HEK293T (cell line): ENCODE measurements at regions not wholly inside any gene's neighbourhood (a gene's known extent, or its start where the extent isn't known, plus 50 kb on each side); places are given as distances from the start of the nearest gene placed in this dataset.

Experiments used
- CTCF ChIA-PET: fragments of 350-600 bp; formaldehyde crosslinking; extraction: SDS; loops from one replicate; lab custom pipeline; 2021; ENCODE audit warnings: antibody characterized with exemption, inconsistent platforms; lab: Yijun Ruan, JAX
- POLR2A ChIA-PET: fragments of 350-600 bp; formaldehyde crosslinking; extraction: SDS; loops from one replicate; lab custom pipeline; 2020; ENCODE audit warnings: antibody characterized with exemption, inconsistent platforms; lab: Yijun Ruan, JAX
- DNase-seq: peaks from one replicate; pipeline ENCODE4 v3.0.0; 2012; ENCODE audit warnings: mixed read lengths; ENCODE audit errors: extremely low spot score
- ARNT ChIP-seq: fragments of 450-650 bp; IDR thresholded peaks from 2 replicates; pipeline ENCODE4 v1.6.1; 2017; ENCODE audit warnings: mild to moderate bottlenecking
- BHLHE40 ChIP-seq: fragments of 450-650 bp; IDR thresholded peaks from 2 replicates; pipeline ENCODE4 v1.6.1; 2016; ENCODE audit warnings: mild to moderate bottlenecking, moderate library complexity, borderline replicate concordance
- CTBP1 ChIP-seq: fragments of 450-650 bp; IDR thresholded peaks from 2 replicates; pipeline ENCODE4 v1.6.1; 2016; ENCODE audit warnings: borderline replicate concordance
- ELF4 ChIP-seq: fragments of 450-650 bp; IDR thresholded peaks from 2 replicates; pipeline ENCODE4 v1.6.1; 2017; ENCODE audit warnings: antibody characterized with exemption
- FOXA1 ChIP-seq: fragments of 450-650 bp; IDR thresholded peaks from 2 replicates; pipeline ENCODE4 v1.6.1; 2016; ENCODE audit warnings: mild to moderate bottlenecking
- FOXK2 ChIP-seq: fragments of 450-650 bp; IDR thresholded peaks from 2 replicates; pipeline ENCODE4 v1.6.1; 2016; ENCODE audit warnings: mild to moderate bottlenecking
- FOXM1 ChIP-seq: fragments of 450-650 bp; IDR thresholded peaks from 2 replicates; pipeline ENCODE4 v1.6.1; 2017; ENCODE audit warnings: mild to moderate bottlenecking, borderline replicate concordance
- HDGF ChIP-seq: fragments of 450-650 bp; IDR thresholded peaks from 2 replicates; pipeline ENCODE4 v1.6.1; 2017; ENCODE audit warnings: antibody characterized with exemption, borderline replicate concordance
- L3MBTL2 ChIP-seq: fragments of 450-650 bp; conservative IDR thresholded peaks from 2 replicates; pipeline ENCODE4 v1.6.1; 2016; ENCODE audit warnings: mild to moderate bottlenecking
- LEF1 ChIP-seq: fragments of 450-650 bp; IDR thresholded peaks from 2 replicates; pipeline ENCODE4 v1.6.1; 2017; ENCODE audit warnings: mild to moderate bottlenecking, borderline replicate concordance
- NFRKB ChIP-seq: fragments of 450-650 bp; IDR thresholded peaks from 2 replicates; pipeline ENCODE4 v1.6.1; 2016; ENCODE audit warnings: mild to moderate bottlenecking, moderate library complexity
- SP1 ChIP-seq: fragments of 450-650 bp; IDR thresholded peaks from 2 replicates; pipeline ENCODE4 v1.6.1; 2017
- SUZ12 ChIP-seq: fragments of 450-650 bp; IDR thresholded peaks from 2 replicates; pipeline ENCODE4 v1.6.1; 2016; ENCODE audit warnings: mild to moderate bottlenecking
- TARDBP ChIP-seq: fragments of 450-650 bp; IDR thresholded peaks from 2 replicates; pipeline ENCODE4 v1.6.1; 2016
- ZNF384 ChIP-seq: fragments of 450-650 bp; IDR thresholded peaks from 2 replicates; pipeline ENCODE4 v1.6.1; 2016
- TF ChIP-seq, protein P1 (sequence below): fragments of 450-650 bp; IDR thresholded peaks from 2 replicates; pipeline ENCODE4 v1.6.1; 2016

DNA sequence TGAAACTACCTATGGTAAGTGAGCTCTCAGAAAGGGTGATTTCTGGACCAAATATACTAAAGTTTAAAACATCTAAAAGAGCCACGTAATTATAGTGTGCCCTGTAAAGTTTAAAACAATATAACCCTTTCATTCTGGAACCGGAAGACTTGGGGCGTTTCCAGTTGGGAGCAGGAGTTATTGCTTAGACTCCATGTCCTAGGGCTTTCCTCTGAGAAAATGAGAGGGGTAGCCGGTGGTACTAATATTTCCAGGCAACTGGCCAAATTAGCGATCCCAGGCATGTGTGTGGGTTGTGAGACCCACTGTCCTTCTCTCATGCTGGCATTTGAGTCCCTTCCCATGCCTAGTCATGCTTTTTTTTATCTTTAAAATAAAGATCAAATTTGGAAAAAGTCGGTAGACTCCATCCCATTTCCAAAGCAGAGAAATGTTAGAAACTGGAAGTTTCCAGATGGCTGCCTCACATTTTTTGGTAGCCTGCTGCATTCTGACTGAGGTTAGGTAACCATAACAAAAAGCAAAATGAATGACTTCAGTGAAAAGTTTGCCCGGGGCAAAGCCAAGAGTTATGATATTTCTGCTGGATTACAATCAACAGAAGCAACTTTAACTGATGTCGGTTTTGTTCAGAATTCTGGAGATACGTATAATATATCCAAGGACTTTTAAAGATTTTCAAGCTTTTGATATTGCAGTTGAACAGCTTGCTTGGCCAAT is 227.4 kb downstream of the SS18 start:
- ChIA-PET CTCF (no interaction called here), POLR2A (no interaction called here)
- TF ChIP-seq FOXA1 (no peak), FOXM1 (no peak), L3MBTL2 (no peak), CTBP1 (no peak), NFRKB (no peak), ZNF384 (no peak), BHLHE40 (no peak), LEF1 (no peak), ARNT (no peak), SP1 (no peak), ELF4 (no peak)
- TF ChIP-seq, protein P1, sequence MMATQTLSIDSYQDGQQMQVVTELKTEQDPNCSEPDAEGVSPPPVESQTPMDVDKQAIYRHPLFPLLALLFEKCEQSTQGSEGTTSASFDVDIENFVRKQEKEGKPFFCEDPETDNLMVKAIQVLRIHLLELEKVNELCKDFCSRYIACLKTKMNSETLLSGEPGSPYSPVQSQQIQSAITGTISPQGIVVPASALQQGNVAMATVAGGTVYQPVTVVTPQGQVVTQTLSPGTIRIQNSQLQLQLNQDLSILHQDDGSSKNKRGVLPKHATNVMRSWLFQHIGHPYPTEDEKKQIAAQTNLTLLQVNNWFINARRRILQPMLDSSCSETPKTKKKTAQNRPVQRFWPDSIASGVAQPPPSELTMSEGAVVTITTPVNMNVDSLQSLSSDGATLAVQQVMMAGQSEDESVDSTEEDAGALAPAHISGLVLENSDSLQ, result no peak
- no peak for DNase-seq

DNA sequence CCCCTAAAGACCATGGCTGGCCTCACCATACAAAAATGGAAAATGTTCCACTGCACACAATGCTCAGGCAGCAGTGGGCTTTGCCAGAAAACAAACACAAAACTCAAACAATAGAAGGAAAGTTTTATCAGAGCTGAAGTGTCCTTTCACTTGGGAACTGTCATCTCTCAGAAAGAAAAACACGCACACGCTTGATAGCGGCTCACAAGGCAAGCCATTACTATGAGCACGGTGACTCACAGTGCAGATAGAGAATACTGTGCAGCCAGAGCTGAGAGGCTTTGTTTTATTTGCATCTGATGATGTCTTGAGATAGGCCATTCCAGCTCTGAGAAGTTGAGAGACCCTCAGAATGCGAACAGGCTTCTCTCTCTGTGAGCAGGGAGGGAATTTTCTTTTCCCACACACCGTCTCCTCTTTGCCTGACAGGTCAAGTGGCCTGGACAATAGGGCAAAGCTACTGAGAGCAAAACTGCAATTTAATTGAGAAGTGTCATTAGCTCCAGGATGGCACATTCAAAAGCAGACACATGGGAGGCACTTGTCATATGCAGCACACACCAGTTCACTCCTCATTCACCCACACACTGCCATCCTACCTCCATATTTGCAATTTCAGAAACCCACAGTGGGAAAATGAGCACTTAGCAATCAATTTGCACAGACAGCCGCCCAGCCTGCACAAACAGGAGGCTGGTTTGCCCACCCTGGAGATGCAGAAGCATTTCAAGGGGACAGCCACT is 236.6 kb downstream of the SS18 start:
- no peak for DNase-seq
- ChIA-PET CTCF (interaction anchor here (0.6 to 0.7 kb wide), 3 partner anchors 13 to 58 kb away, joined by 3 to 10 read pairs (median 3); no protein-coding TSS in a partner anchor), POLR2A (no interaction called here)
- no peak for TF ChIP-seq SUZ12
- TF ChIP-seq BHLHE40, result no peak
- TF ChIP-seq L3MBTL2, result no peak
- TF ChIP-seq HDGF, result no peak
- no peak for TF ChIP-seq ARNT
- no peak for TF ChIP-seq TARDBP
- TF ChIP-seq CTBP1, result no peak
- no peak for TF ChIP-seq NFRKB
- TF ChIP-seq SP1, result no peak
- no peak for TF ChIP-seq ELF4
- TF ChIP-seq, protein P1, result no peak
- TF ChIP-seq LEF1, result no peak
- no peak for TF ChIP-seq FOXM1

DNA sequence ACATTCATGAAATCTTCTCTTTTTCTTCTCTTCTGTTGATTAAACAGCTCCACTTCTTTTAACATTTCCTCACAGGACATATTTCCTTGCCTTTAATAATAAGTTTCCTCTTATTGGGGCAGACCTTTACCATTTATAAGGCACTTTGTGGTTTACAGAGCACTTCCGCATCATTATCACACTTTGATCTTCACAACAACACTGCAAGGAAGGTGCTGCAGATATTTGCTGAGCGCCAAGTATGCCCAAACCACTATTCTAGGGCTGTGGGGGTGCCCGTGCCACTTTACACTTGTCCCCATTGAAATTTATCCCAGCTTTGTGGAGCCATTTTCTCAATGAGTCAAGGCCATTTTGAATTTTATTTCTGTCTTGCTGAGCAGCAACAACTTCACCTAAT is 246.6 kb downstream of the SS18 start:
- TF ChIP-seq LEF1 (no peak), L3MBTL2 (no peak), SP1 (no peak), FOXK2 (no peak), TARDBP (no peak), ARNT (no peak), CTBP1 (no peak), SUZ12 (no peak), BHLHE40 (no peak), HDGF (no peak), NFRKB (no peak), ZNF384 (no peak), FOXM1 (no peak), ELF4 (no peak), FOXA1 (no peak)
- TF ChIP-seq, protein P1, result no peak
- DNase-seq, result no peak
- POLR2A ChIA-PET, result no interaction called here
- CTCF ChIA-PET, result interaction anchor here (1.2 kb wide), 1 partner anchor 12 kb away, joined by 3 read pairs; no protein-coding TSS in a partner anchor

DNA sequence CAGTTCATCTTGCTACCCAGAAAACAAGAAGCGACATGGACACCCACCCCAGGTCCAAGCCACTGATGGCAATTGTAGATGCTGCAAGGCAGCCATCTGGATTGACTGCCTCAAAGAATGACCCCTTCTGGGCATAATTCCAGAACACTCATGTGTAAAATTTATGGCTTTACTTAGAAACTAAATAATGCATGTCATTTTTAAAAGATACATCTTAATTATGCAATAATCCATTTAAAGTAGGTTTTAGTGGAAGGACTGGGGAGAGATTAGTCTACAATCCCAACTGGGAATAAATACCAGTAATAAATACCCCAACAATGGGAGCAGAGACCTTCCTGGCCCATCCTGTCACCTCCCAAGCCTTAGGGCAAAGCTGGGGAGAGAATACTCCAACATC is 247.7 kb downstream of the SS18 start:
- DNase-seq, result no peak
- POLR2A ChIA-PET, result no interaction called here
- TF ChIP-seq CTBP1, result no peak
- no peak for TF ChIP-seq ARNT
- TF ChIP-seq TARDBP, result no peak
- no peak for TF ChIP-seq FOXM1
- no peak for TF ChIP-seq HDGF
- no peak for TF ChIP-seq L3MBTL2
- no peak for TF ChIP-seq SUZ12
- TF ChIP-seq FOXK2, result no peak
- no peak for TF ChIP-seq BHLHE40
- TF ChIP-seq ELF4, result no peak
- no peak for TF ChIP-seq NFRKB
- no peak for TF ChIP-seq SP1
- no peak for TF ChIP-seq LEF1
- TF ChIP-seq, protein P1, result no peak
- TF ChIP-seq ZNF384, result no peak
- no peak for TF ChIP-seq FOXA1
- CTCF ChIA-PET, result no interaction called here

DNA sequence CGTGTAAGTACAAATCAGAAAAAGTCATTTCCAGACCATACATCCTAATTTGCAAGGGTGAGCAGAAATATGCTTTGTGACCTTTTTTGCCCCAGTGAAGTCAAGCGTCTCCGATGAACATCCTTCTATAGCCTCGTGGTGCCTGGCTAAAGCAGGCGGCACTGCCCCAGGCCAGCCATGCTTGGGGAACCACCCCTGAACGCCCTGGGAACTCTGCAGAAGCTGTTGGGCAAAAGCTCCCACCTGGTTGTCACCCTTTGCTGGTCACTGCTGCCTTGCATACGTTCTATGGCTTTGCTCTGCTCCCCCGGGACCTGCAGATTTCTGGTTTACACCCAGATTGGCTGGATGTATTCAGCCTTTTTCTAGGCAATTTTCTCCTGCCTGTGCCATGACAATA is 256.4 kb downstream of the SS18 start:
- CTCF ChIA-PET, result interaction anchor here (0.5 to 0.9 kb wide), 3 partner anchors 18 to 1284 kb away, joined by 3 to 4 read pairs (median 4); no protein-coding TSS in a partner anchor
- DNase-seq, result no peak
- POLR2A ChIA-PET, result no interaction called here
- TF ChIP-seq FOXA1 (no peak), NFRKB (no peak), SP1 (no peak), ZNF384 (no peak), FOXK2 (no peak), ELF4 (no peak), LEF1 (no peak)
- TF ChIP-seq, protein P1, result no peak
